Transverse colon (tissue), 4 donors: ENCODE measurements at regions not wholly inside any gene's neighbourhood (a gene's known extent, or its start where the extent isn't known, plus 50 kb on each side); places are given as distances from the start of the nearest gene placed in this dataset.
"Not testable (repeated sequence)": the region's sequence is repeated elsewhere in the genome, so short reads cannot be mapped to it uniquely, and the experiment has no call there.

Experiments used
- DNase-seq: peaks from one replicate; pipeline ENCODE4 v3.0.0-alpha.2; 2019
- H3K27ac ChIP-seq, 4 donors: fragments of 200-600 bp; sonication (generic); 2 replicates each; pipeline ENCODE4 v1.5.1; 2016 to 2018; ENCODE audit warnings: inconsistent platforms in 4 of 4
- H3K27me3 ChIP-seq: fragments of 200-600 bp; sonication (generic); 2 replicates; pipeline ENCODE4 v1.5.1; 2017; ENCODE audit warnings: inconsistent platforms
- H3K36me3 ChIP-seq, 4 donors: fragments of 200-600 bp; sonication (generic); 2 replicates each; pipeline ENCODE4 v1.5.1; 2017 to 2019; ENCODE audit warnings: inconsistent platforms in 4 of 4
- H3K4me1 ChIP-seq, 4 donors: fragments of 200-600 bp; sonication (generic); 2 replicates each; pipeline ENCODE4 v1.5.1; 2017 to 2020; ENCODE audit warnings: inconsistent platforms in 4 of 4
- H3K4me3 ChIP-seq, 4 donors: fragments of 200-600 bp; sonication (generic); 1 replicate in 1 of 4; 2 replicates in 3 of 4; pipeline versions ENCODE4 v1.5.1 to v1.6.1; 2017 to 2019; ENCODE audit warnings: inconsistent platforms in 4 of 4
- H3K9me3 ChIP-seq, 2 donors: fragments of 200-600 bp; sonication (generic); 2 replicates each; pipeline ENCODE4 v1.5.1; 2017 to 2019; ENCODE audit warnings: inconsistent platforms in 2 of 2
- EP300 ChIP-seq: sonication (generic); formaldehyde crosslinking; IDR thresholded peaks from one replicate; pipeline ENCODE4 v1.6.1; 2017; ENCODE audit warnings: antibody characterized with exemption, low read depth
- POLR2A ChIP-seq: fragments of 450-650 bp; IDR thresholded peaks from one replicate; pipeline ENCODE4 v1.6.1; 2016; ENCODE audit warnings: antibody characterized with exemption, mild to moderate bottlenecking, moderate library complexity
- POLR2AphosphoS5 ChIP-seq, 3 donors: sonication (generic); formaldehyde crosslinking; IDR thresholded peaks; one replicate each; pipeline ENCODE4 v1.6.1; 2016; ENCODE audit warnings: antibody characterized with exemption in 3 of 3
- WGBS, 2 donors: methylation state at CpG; one replicate each; pipeline ENCODE4 v1.1.5; 2018; ENCODE audit warnings: low coverage in 1 of 2; 5-methylcytosine and 5-hydroxymethylcytosine counted together
- in situ Hi-C, 4 donors: fragments of 200-750 bp; cut with MboI; loops; one replicate each; pipeline versions ENCODE4 v1.15.0 to v1.15.1; 2017; ENCODE audit warnings: low sequenced_read_pairs in 3 of 4, low pct_ligation_motif_present in 1 of 4, low pct_unique_long_range_greater_than_20kb in 1 of 4
- intact Hi-C: fragments of 100-400 bp; cut with DNase I; formaldehyde crosslinking; loops from one replicate; pipeline ENCODE4 v1.15.1; 2023; ENCODE audit warnings: low total_unique reads
- TF ChIP-seq, protein P1 (sequence below), 5 experiments: fragments of 200-600 bp in 3 of 5; fragments of 450-650 bp in 2 of 5; sonication (generic) in 3 of 5; IDR thresholded peaks; 1 replicate in 2 of 5; 2 replicates in 3 of 5; pipeline ENCODE4 v1.5.1; 2016 to 2017; ENCODE audit warnings: antibody characterized with exemption in 5 of 5, inconsistent platforms in 3 of 5, mild to moderate bottlenecking in 2 of 5, moderate library complexity in 1 of 5

DNA sequence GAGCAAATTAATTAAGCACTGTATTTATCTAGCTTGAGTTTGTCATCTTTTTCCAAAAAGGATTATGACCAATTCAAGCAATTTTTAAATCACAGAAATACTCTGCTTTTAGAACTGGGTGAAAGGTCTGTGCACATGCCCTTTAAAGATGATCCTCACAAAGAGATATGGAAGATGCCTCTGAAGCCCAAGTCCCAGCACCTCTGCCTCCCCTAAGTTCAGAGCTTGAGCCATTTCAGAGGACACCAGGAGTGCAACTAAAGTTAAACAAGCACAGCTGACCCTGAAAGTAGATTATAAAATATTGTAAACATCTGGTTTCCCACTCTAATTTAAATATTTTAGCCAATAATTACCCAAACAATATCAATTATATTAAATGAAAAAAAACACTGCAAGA lies 139.5 kb upstream of the BEND6 start:
- Histone ChIP-seq H3K4me1 (peaks cover 0 to 14% (median 1%) of the 10 kb centered on the region in 4 donors), H3K4me3 (no peak overlapping the region), H3K9me3 (no peaks in the 10 kb centered on the region), H3K27me3 (no peaks in the 10 kb centered on the region), H3K36me3 (no peaks in the 10 kb centered on the region), H3K27ac (no peak overlapping the region)
- no peak for DNase-seq
- in situ Hi-C loops (no loop called here), intact Hi-C loops (no loop called here)
- TF ChIP-seq POLR2A = no peak

DNA sequence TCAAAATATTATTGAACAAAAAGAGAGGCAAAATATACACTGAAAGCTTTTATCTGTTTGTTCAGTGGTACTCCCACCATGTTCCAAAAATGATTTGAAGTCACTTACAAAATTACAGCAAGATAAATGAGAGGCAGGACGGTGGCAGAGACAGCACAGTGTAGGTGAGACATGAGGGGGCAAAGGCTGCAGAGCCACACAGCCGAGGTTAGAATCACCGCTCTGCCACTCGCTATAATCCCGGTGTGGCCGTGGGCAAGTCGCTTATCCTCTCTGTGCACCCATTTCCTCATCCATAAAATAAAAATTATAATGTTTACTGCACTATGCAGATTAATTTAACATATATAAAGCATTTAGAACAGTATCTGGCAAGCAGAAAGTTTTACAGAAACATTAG lies 140.1 kb upstream of the BEND6 start:
- Histone ChIP-seq H3K9me3 (no peaks in the 10 kb centered on the region), H3K36me3 (no peaks in the 10 kb centered on the region), H3K27me3 (no peaks in the 10 kb centered on the region), H3K4me1 (peaks cover 0 to 14% (median 1%) of the 10 kb centered on the region in 4 donors), H3K4me3 (no peak overlapping the region), H3K27ac (no peak overlapping the region)
- no peak for TF ChIP-seq POLR2AphosphoS5 (IDR thresholded peaks at IDR 0.05)
- TF ChIP-seq POLR2A = no peak
- TF ChIP-seq EP300 = no peak
- TF ChIP-seq, protein P1, sequence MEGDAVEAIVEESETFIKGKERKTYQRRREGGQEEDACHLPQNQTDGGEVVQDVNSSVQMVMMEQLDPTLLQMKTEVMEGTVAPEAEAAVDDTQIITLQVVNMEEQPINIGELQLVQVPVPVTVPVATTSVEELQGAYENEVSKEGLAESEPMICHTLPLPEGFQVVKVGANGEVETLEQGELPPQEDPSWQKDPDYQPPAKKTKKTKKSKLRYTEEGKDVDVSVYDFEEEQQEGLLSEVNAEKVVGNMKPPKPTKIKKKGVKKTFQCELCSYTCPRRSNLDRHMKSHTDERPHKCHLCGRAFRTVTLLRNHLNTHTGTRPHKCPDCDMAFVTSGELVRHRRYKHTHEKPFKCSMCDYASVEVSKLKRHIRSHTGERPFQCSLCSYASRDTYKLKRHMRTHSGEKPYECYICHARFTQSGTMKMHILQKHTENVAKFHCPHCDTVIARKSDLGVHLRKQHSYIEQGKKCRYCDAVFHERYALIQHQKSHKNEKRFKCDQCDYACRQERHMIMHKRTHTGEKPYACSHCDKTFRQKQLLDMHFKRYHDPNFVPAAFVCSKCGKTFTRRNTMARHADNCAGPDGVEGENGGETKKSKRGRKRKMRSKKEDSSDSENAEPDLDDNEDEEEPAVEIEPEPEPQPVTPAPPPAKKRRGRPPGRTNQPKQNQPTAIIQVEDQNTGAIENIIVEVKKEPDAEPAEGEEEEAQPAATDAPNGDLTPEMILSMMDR (IDR thresholded peaks at IDR 0.05) = no peak
- no peak for DNase-seq
- in situ Hi-C loops = no loop called here
- intact Hi-C loops = no loop called here
- 85% methylated on average over 6 to 7 of the region's 7 CpGs for WGBS, 2 donors

DNA sequence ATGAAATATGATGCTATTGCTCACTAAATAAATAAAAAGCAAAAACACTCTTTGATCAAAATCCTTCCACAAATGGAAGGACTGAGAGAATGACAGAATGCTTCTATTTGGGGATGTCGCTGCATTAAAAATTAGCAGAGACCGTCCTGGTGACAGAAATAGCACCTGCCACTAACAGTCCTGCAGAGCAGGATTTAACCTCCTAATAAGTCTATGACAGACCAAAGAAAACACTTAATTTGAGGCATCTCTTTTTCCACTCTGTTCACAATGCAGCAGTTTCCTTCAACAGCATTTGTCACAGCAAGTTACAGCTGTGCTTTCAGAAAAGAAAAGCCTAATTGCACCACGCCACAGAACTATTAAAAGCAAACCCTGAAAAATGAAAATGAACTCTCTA lies 140.6 kb upstream of the BEND6 start:
- in situ Hi-C loops = no loop called here
- no peaks in the 10 kb centered on the region for H3K36me3 ChIP-seq
- TF ChIP-seq EP300 = no peak
- TF ChIP-seq POLR2A = no peak
- TF ChIP-seq, protein P1 (IDR thresholded peaks at IDR 0.05) = no peak
- TF ChIP-seq POLR2AphosphoS5 (IDR thresholded peaks at IDR 0.05) = no peak
- 63 to 77% methylated on average over 3 of the region's 3 CpGs for whole genome bisulfite sequencing, 2 donors
- H3K4me1 ChIP-seq = peaks cover 0 to 14% (median 1%) of the 10 kb centered on the region in 4 donors
- no peak for DNase-seq
- H3K9me3 ChIP-seq = no peaks in the 10 kb centered on the region
- no peaks in the 10 kb centered on the region for H3K27me3 ChIP-seq
- intact Hi-C loops = no loop called here
- H3K27ac ChIP-seq = no peak overlapping the region
- no peak overlapping the region for H3K4me3 ChIP-seq

DNA sequence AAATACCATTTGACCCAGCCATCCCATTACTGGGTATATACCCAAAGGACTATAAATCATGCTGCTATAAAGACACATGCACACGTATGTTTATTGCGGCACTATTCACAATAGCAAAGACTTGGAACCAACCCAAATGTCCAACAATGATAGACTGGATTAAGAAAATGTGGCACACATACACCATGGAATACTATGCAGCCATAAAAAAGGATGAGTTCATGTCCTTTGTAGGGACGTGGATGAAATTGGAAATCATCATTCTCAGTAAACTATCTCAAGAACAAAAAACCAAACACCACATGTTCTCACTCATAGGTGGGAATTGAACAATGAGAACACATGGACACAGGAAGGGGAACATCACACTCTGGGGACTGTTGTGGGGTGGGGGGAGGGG lies 142.1 kb upstream of the BEND6 start:
- in situ Hi-C loops, H3K9me3 ChIP-seq, intact Hi-C loops, H3K27ac ChIP-seq, DNase-seq, H3K27me3 ChIP-seq, H3K36me3 ChIP-seq, H3K4me3 ChIP-seq: not testable (repeated sequence)
- H3K4me1 ChIP-seq = peaks cover 0 to 14% (median 1%) of the 10 kb centered on the region in 4 donors
- 37% methylated on average over 2 of the region's 3 CpGs; no CpG with 5 or more reads in 1 of the 2 donors for WGBS, 2 donors

DNA sequence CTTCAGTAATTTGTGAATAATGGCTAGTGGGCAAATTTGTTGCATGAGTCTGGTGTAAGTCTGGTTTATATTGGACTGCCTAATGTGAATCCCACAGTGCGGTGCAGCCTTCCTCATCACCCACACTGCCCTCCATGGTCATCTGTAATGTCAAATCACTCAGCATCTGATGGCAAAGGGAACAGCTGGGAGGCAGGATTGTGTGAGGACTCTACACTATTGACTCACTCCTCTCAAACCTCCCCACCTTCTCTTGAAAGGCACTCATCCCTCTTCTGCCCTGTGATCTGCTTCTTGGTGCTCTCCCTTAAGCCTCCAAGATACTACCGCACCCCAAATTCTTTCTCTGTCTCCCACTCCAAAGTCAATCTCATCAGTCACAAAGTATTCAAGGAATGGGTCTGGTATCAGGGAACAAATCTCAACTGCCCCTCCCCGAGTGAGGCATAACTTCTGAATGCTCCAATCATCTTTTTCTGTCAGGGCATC lies 146.0 kb upstream of the BEND6 start:
- Histone ChIP-seq H3K4me1 (no peaks in the 10 kb centered on the region), H3K9me3 (no peaks in the 10 kb centered on the region), H3K4me3 (no peak overlapping the region), H3K27me3 (no peaks in the 10 kb centered on the region), H3K27ac (no peak overlapping the region), H3K36me3 (no peaks in the 10 kb centered on the region)
- in situ Hi-C loops = no loop called here
- intact Hi-C loops = loop anchor here (1.0 kb wide), 1 partner anchor 43 kb away; no protein-coding TSS in a partner anchor
- TF ChIP-seq EP300 = no peak
- no peak for TF ChIP-seq POLR2A
- TF ChIP-seq, protein P1 (IDR thresholded peaks at IDR 0.05) = no peak
- no peak for TF ChIP-seq POLR2AphosphoS5 (IDR thresholded peaks at IDR 0.05)
- 79% methylated on average over 3 of the region's 3 CpGs for WGBS, 2 donors
- no peak for DNase-seq
